HEK293 (cell line): ENCODE measurements at regions not wholly inside any gene's neighbourhood (a gene's known extent, or its start where the extent isn't known, plus 50 kb on each side); places are given as distances from the start of the nearest gene placed in this dataset.

Experiments
- CTCF ChIA-PET: fragments of 350-600 bp; formaldehyde crosslinking; extraction: SDS; loops from one replicate; lab custom pipeline; 2021; ENCODE audit warnings: antibody characterized with exemption; lab: Yijun Ruan, JAX
- POLR2A ChIA-PET: fragments of 300-600 bp; formaldehyde crosslinking; extraction: SDS; loops from one replicate; lab custom pipeline; 2020; ENCODE audit warnings: antibody characterized with exemption, inconsistent platforms; lab: Yijun Ruan, JAX
- H3K27ac ChIP-seq: fragments of 200-500 bp; sonication (Bioruptor generic); 2 replicates; pipeline ENCODE4 v1.5.1; 2014; ENCODE audit warnings: low read depth, low read length, control low read depth, inconsistent platforms; ENCODE audit errors: extremely low read depth
- H3K36me3 ChIP-seq, 2 experiments: fragments of 200-500 bp in 1 of 2; sonication (Bioruptor generic) in 1 of 2; 1 replicate in 1 of 2; 2 replicates in 1 of 2; pipeline ENCODE4 v1.5.1; 2014 to 2017; ENCODE audit warnings: inconsistent platforms in 2 of 2, low read length in 2 of 2; ENCODE audit not compliant: control insufficient read depth in 2 of 2, insufficient read depth in 1 of 2
- H3K4me1 ChIP-seq: fragments of 200-500 bp; sonication (Bioruptor generic); 2 replicates; pipeline ENCODE4 v1.5.1; 2014; ENCODE audit warnings: mild to moderate bottlenecking, low read length, inconsistent platforms; ENCODE audit not compliant: control insufficient read depth, insufficient read depth
- H3K4me3 ChIP-seq: 2 replicates; pipeline ENCODE4 v1.5.1; 2011; ENCODE audit warnings: low read depth, mild to moderate bottlenecking, control low read depth, low read length, moderate library complexity
- H3K9me3 ChIP-seq: fragments of 200-500 bp; sonication (Bioruptor generic); 2 replicates; pipeline ENCODE4 v1.5.1; 2014; ENCODE audit warnings: low read depth, low read length, inconsistent platforms; ENCODE audit not compliant: control insufficient read depth, insufficient read depth
- BCL6B ChIP-seq: fragments of 450-650 bp; formaldehyde crosslinking; IDR thresholded peaks from 2 replicates; pipeline ENCODE4 v1.5.1; 2017; ENCODE audit warnings: missing biosample characterization, missing genetic modification characterization
- GLI4 ChIP-seq: fragments of 450-650 bp; formaldehyde crosslinking; IDR thresholded peaks from 2 replicates; pipeline ENCODE4 v1.5.1; 2016; ENCODE audit warnings: missing biosample characterization, missing genetic modification characterization
- HOXA7 ChIP-seq: sonication (generic); formaldehyde crosslinking; IDR thresholded peaks from 2 replicates; pipeline ENCODE4 v1.8.1; 2022; ENCODE audit warnings: missing genetic modification reagents, borderline replicate concordance
- KLF8 ChIP-seq: fragments of 450-650 bp; formaldehyde crosslinking; IDR thresholded peaks from 2 replicates; pipeline ENCODE4 v1.5.1; 2016; ENCODE audit warnings: missing biosample characterization, missing genetic modification characterization
- SETDB1 ChIP-seq: IDR thresholded peaks from one replicate; pipeline ENCODE4 v1.6.1; 2017; ENCODE audit warnings: mild to moderate bottlenecking, low read length, moderate library complexity, mixed read lengths; ENCODE audit not compliant: insufficient read length
- TCF7L2 ChIP-seq: IDR thresholded peaks from 2 replicates; pipeline ENCODE4 v1.6.1; 2011; ENCODE audit warnings: low read depth, mild to moderate bottlenecking, inconsistent platforms, low read length, moderate library complexity, borderline replicate concordance
- TRIM28 ChIP-seq: IDR thresholded peaks from 2 replicates; pipeline ENCODE4 v1.6.1; 2011; ENCODE audit warnings: low read length, control low read depth, borderline replicate concordance
- YY2 ChIP-seq: fragments of 450-650 bp; formaldehyde crosslinking; IDR thresholded peaks from 2 replicates; pipeline ENCODE4 v1.5.1; 2016; ENCODE audit warnings: missing biosample characterization, missing genetic modification characterization
- ZBTB1 ChIP-seq: fragments of 450-650 bp; formaldehyde crosslinking; IDR thresholded peaks from 2 replicates; pipeline ENCODE4 v1.5.1; 2016; ENCODE audit warnings: missing biosample characterization, missing genetic modification characterization
- ZBTB11 ChIP-seq: fragments of 450-650 bp; formaldehyde crosslinking; conservative IDR thresholded peaks from 2 replicates; pipeline ENCODE4 v1.5.1; 2016; ENCODE audit warnings: low read depth, missing biosample characterization, missing genetic modification characterization
- ZBTB21 ChIP-seq: fragments of 450-650 bp; formaldehyde crosslinking; IDR thresholded peaks from 2 replicates; pipeline ENCODE4 v1.5.1; 2017; ENCODE audit warnings: missing biosample characterization, missing genetic modification characterization
- ZNF214 ChIP-seq: fragments of 450-650 bp; formaldehyde crosslinking; IDR thresholded peaks from 2 replicates; pipeline ENCODE4 v1.5.1; 2017; ENCODE audit warnings: missing biosample characterization, mild to moderate bottlenecking, missing genetic modification characterization, borderline replicate concordance
- ZNF24 ChIP-seq: fragments of 450-650 bp; formaldehyde crosslinking; IDR thresholded peaks from 2 replicates; pipeline ENCODE4 v1.5.1; 2016; ENCODE audit warnings: missing biosample characterization, missing genetic modification characterization
- ZNF416 ChIP-seq: fragments of 450-650 bp; formaldehyde crosslinking; IDR thresholded peaks from 2 replicates; pipeline ENCODE4 v1.5.1; 2016; ENCODE audit warnings: missing biosample characterization, missing genetic modification characterization
- ZNF433 ChIP-seq: fragments of 450-650 bp; formaldehyde crosslinking; IDR thresholded peaks from 2 replicates; pipeline ENCODE4 v1.5.1; 2016; ENCODE audit warnings: missing biosample characterization, missing genetic modification characterization, low read depth
- ZNF449 ChIP-seq: fragments of 450-650 bp; formaldehyde crosslinking; IDR thresholded peaks from 2 replicates; pipeline ENCODE4 v1.5.1; 2017; ENCODE audit warnings: missing biosample characterization, mild to moderate bottlenecking, missing genetic modification characterization, moderate library complexity
- ZNF473 ChIP-seq: fragments of 450-650 bp; formaldehyde crosslinking; IDR thresholded peaks from 2 replicates; pipeline ENCODE4 v1.5.1; 2017; ENCODE audit warnings: missing biosample characterization, missing genetic modification characterization
- ZNF513 ChIP-seq: fragments of 450-650 bp; IDR thresholded peaks from 2 replicates; pipeline ENCODE4 v1.5.1; 2018; ENCODE audit warnings: missing biosample characterization, missing genetic modification characterization
- ZNF530 ChIP-seq: fragments of 450-650 bp; formaldehyde crosslinking; IDR thresholded peaks from 2 replicates; pipeline ENCODE4 v1.5.1; 2016; ENCODE audit warnings: low read depth, missing biosample characterization, missing genetic modification characterization
- ZNF560 ChIP-seq: fragments of 450-650 bp; formaldehyde crosslinking; IDR thresholded peaks from 2 replicates; pipeline ENCODE4 v1.5.1; 2017; ENCODE audit warnings: missing biosample characterization, missing genetic modification characterization, borderline replicate concordance
- ZNF621 ChIP-seq: fragments of 450-650 bp; formaldehyde crosslinking; IDR thresholded peaks from 2 replicates; pipeline ENCODE4 v1.5.1; 2017; ENCODE audit warnings: missing biosample characterization, missing genetic modification characterization
- ZNF639 ChIP-seq: fragments of 450-650 bp; formaldehyde crosslinking; IDR thresholded peaks from 2 replicates; pipeline ENCODE4 v1.5.1; 2016; ENCODE audit warnings: missing biosample characterization, missing genetic modification characterization
- ZNF658 ChIP-seq: fragments of 450-650 bp; formaldehyde crosslinking; IDR thresholded peaks from 2 replicates; pipeline ENCODE4; 2016; ENCODE audit warnings: missing biosample characterization, missing genetic modification characterization
- ZNF707 ChIP-seq: fragments of 450-650 bp; formaldehyde crosslinking; IDR thresholded peaks from 2 replicates; pipeline ENCODE4 v1.5.1; 2016; ENCODE audit warnings: missing biosample characterization, missing genetic modification characterization
- ZNF777 ChIP-seq: fragments of 450-650 bp; formaldehyde crosslinking; IDR thresholded peaks from 2 replicates; pipeline ENCODE4 v1.5.1; 2017; ENCODE audit warnings: missing biosample characterization, missing genetic modification characterization, borderline replicate concordance
- ZNF830 ChIP-seq: fragments of 450-650 bp; IDR thresholded peaks from 2 replicates; pipeline ENCODE4 v1.5.0; 2018; ENCODE audit warnings: missing biosample characterization, missing genetic modification characterization, low read depth, mild to moderate bottlenecking, moderate library complexity
- ZNF843 ChIP-seq: fragments of 450-650 bp; formaldehyde crosslinking; IDR thresholded peaks from 2 replicates; pipeline ENCODE4 v1.5.1; 2016; ENCODE audit warnings: missing biosample characterization, missing genetic modification characterization
- ZSCAN23 ChIP-seq: fragments of 450-650 bp; formaldehyde crosslinking; IDR thresholded peaks from 2 replicates; pipeline ENCODE4 v1.5.1; 2016; ENCODE audit warnings: missing biosample characterization, missing genetic modification characterization

GRCh38 chr16:64627781-64628180 lies 494.1 kb downstream of the CDH11 start:
- CTCF ChIA-PET: interaction anchor here (1.0 to 1.1 kb wide), 2 partner anchors 25 to 486 kb away, joined by 3 read pairs; no protein-coding TSS in a partner anchor

GRCh38 chr16:64627288-64627687 lies 494.6 kb downstream of the CDH11 start:
- Histone ChIP-seq H3K4me1 (no peaks in the 10 kb centered on the region), H3K4me3 (no peak overlapping the region), H3K9me3 (no peaks in the 10 kb centered on the region), H3K27ac (no peak overlapping the region), H3K36me3 (no peaks in the 10 kb centered on the region)
- ChIA-PET POLR2A (no interaction called here), CTCF (interaction anchor here (1.0 kb wide), 2 partner anchors 20 to 25 kb away, joined by 3 to 4 read pairs; no protein-coding TSS in a partner anchor)
- TF ChIP-seq ZNF530 (tag by site-specific recombination) (no peak), ZSCAN23 (tag by site-specific recombination) (no peak), ZNF449 (tag by site-specific recombination) (no peak), ZBTB1 (tag by site-specific recombination) (no peak), TRIM28 (no peak), ZNF830 (tag by site-specific recombination) (no peak), ZNF658 (no peak), ZNF621 (tag by site-specific recombination) (no peak), GLI4 (tag by site-specific recombination) (no peak), ZNF433 (no peak), ZNF513 (tag by site-specific recombination) (no peak), ZNF24 (tag by site-specific recombination) (no peak)

More at GRCh38 chr16:64627781-64628180, 494.1 kb downstream of the CDH11 start:
- no peak for TF ChIP-seq ZBTB11 (tag by site-specific recombination)
- TF ChIP-seq ZNF214 (tag by site-specific recombination): no peak
- TF ChIP-seq SETDB1: no peak
- TF ChIP-seq ZNF416 (tag by site-specific recombination): no peak
- TF ChIP-seq ZBTB21: no peak
- no peak for TF ChIP-seq YY2 (tag by site-specific recombination)
- no peak for TF ChIP-seq ZNF560 (tag by site-specific recombination)
- no peak for TF ChIP-seq BCL6B (tag by site-specific recombination)
- TF ChIP-seq HOXA7 (CRISPR knock-in tag): no peak
- TF ChIP-seq ZSCAN23 (tag by site-specific recombination): no peak
- no peak for TF ChIP-seq ZNF777 (tag by site-specific recombination)
- TF ChIP-seq ZNF639 (tag by site-specific recombination): no peak
- TF ChIP-seq ZBTB1 (tag by site-specific recombination): no peak
- no peak for TF ChIP-seq ZNF843 (tag by site-specific recombination)
- no peak for TF ChIP-seq TCF7L2
- TF ChIP-seq KLF8: no peak
- no peak for TF ChIP-seq ZNF473 (tag by site-specific recombination)
- TF ChIP-seq ZNF707: no peak
- no peaks in the 10 kb centered on the region for H3K36me3 ChIP-seq
- no peak overlapping the region for H3K4me3 ChIP-seq
- H3K9me3 ChIP-seq: no peaks in the 10 kb centered on the region
- no peaks in the 10 kb centered on the region for H3K4me1 ChIP-seq
- POLR2A ChIA-PET: no interaction called here
- no peak overlapping the region for H3K27ac ChIP-seq
